Caco-2 (cell line): ENCODE measurements at regions not wholly inside any gene's neighbourhood (a gene's known extent, or its start where the extent isn't known, plus 50 kb on each side); places are given as distances from the start of the nearest gene placed in this dataset.

Experiments
- BruUV-seq: library from RNA; stranded (reverse); fragments of 400-500 nt; replicated peaks from 2 replicates; lab custom pipeline; 2021; lab: Mats Ljungman, UMichigan
- CTCF ChIA-PET: fragments of 300-600 bp; sonication (Branson Sonifier 250); formaldehyde crosslinking; loops from one replicate; lab custom pipeline; 2022; ENCODE audit warnings: antibody characterized with exemption; lab: Charles Lee
- POLR2A ChIA-PET: fragments of 300-600 bp; sonication (Branson Sonifier 250); formaldehyde crosslinking; loops from one replicate; lab custom pipeline; 2022; ENCODE audit warnings: antibody characterized with exemption; lab: Charles Lee
- DNase-seq, 2 experiments: peaks; one replicate each; pipeline versions ENCODE4 v3.0.0 to v3.0.0-alpha.2; 2020 to 2022
- H3K27me3 ChIP-seq: replicated peaks from 2 replicates; pipeline ENCODE4 v1.6.0; 2011; ENCODE audit warnings: low read length; ENCODE audit not compliant: control insufficient read depth, insufficient read depth
- H3K36me3 ChIP-seq: 2 replicates; pipeline ENCODE4 v1.5.1; 2011; ENCODE audit warnings: low read length; ENCODE audit not compliant: control insufficient read depth, insufficient read depth
- H3K4me1 ChIP-seq: fragments of 250-450 bp; sonication (Bioruptor Pico); 2 replicates; pipeline ENCODE4 v1.5.1; 2020; ENCODE audit warnings: mild to moderate bottlenecking
- H3K4me3 ChIP-seq: 2 replicates; pipeline ENCODE4 v1.5.1; 2011; ENCODE audit warnings: low read depth, mild to moderate bottlenecking, control low read depth, low read length
- H3K9me3 ChIP-seq: fragments of 250-450 bp; sonication (Bioruptor Pico); 2 replicates; pipeline ENCODE4 v1.5.1; 2020; ENCODE audit warnings: mild to moderate bottlenecking, moderate library complexity
- H3K27ac Mint-ChIP-seq: one replicate; pipeline ENCODE4 v1.8.0; 2022; ENCODE audit warnings: mixed read lengths; ENCODE audit not compliant: unreplicated experiment
- H3K27me3 Mint-ChIP-seq: one replicate; pipeline ENCODE4 v1.8.0; 2022; ENCODE audit warnings: mixed read lengths; ENCODE audit not compliant: insufficient read depth, unreplicated experiment
- H3K36me3 Mint-ChIP-seq: one replicate; pipeline ENCODE4 v1.8.0; 2022; ENCODE audit warnings: mild to moderate bottlenecking, mixed read lengths; ENCODE audit not compliant: insufficient read depth, unreplicated experiment
- H3K4me1 Mint-ChIP-seq: one replicate; pipeline ENCODE4 v1.8.0; 2022; ENCODE audit warnings: low read depth, mixed read lengths; ENCODE audit not compliant: unreplicated experiment
- H3K4me3 Mint-ChIP-seq: one replicate; pipeline ENCODE4 v1.8.0; 2022; ENCODE audit warnings: mild to moderate bottlenecking, moderate library complexity, mixed read lengths; ENCODE audit not compliant: unreplicated experiment
- H3K9me3 Mint-ChIP-seq: one replicate; pipeline ENCODE4 v1.8.0; 2022; ENCODE audit warnings: mixed read lengths; ENCODE audit not compliant: unreplicated experiment
- intact Hi-C: fragments of 100-400 bp; cut with micrococcal nuclease; formaldehyde crosslinking; loops from one replicate; pipeline ENCODE4 v1.10.0; 2022; ENCODE audit not compliant: unreplicated experiment
- TF ChIP-seq, protein P1 (sequence below), 2 experiments: fragments of 200-600 bp in 1 of 2; IDR thresholded peaks; 1 replicate in 1 of 2; 2 replicates in 1 of 2; pipeline versions ENCODE4 v1.5.1 to v1.8.0; 2011 to 2022; ENCODE audit warnings: antibody characterized with exemption in 1 of 2, control low read depth in 1 of 2, inconsistent platforms in 1 of 2, low read depth in 1 of 2, low read length in 1 of 2, mild to moderate bottlenecking in 1 of 2, moderate library complexity in 1 of 2; ENCODE audit not compliant: insufficient read depth in 1 of 2, severe bottlenecking in 1 of 2, unreplicated experiment in 1 of 2

GRCh38 chr6:148240461-148240840 is 102.2 kb upstream of the SASH1 start:
- H3K4me3 Mint-ChIP-seq: no peak overlapping the region

GRCh38 chr6:148240861-148241477 is 101.7 kb upstream of the SASH1 start:
- ChIA-PET CTCF (no interaction called here), POLR2A (no interaction called here)
- H3K36me3 Mint-ChIP-seq: no peaks in the 10 kb centered on the region
- H3K27me3 Mint-ChIP-seq: no peaks in the 10 kb centered on the region
- TF ChIP-seq, protein P1, sequence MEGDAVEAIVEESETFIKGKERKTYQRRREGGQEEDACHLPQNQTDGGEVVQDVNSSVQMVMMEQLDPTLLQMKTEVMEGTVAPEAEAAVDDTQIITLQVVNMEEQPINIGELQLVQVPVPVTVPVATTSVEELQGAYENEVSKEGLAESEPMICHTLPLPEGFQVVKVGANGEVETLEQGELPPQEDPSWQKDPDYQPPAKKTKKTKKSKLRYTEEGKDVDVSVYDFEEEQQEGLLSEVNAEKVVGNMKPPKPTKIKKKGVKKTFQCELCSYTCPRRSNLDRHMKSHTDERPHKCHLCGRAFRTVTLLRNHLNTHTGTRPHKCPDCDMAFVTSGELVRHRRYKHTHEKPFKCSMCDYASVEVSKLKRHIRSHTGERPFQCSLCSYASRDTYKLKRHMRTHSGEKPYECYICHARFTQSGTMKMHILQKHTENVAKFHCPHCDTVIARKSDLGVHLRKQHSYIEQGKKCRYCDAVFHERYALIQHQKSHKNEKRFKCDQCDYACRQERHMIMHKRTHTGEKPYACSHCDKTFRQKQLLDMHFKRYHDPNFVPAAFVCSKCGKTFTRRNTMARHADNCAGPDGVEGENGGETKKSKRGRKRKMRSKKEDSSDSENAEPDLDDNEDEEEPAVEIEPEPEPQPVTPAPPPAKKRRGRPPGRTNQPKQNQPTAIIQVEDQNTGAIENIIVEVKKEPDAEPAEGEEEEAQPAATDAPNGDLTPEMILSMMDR (IDR thresholded peaks at IDR 0.05; ENCODE audit: insufficient read depth in 1 of 2, low read depth in 1 of 2, low read length in 1 of 2, severe bottlenecking in 1 of 2, unreplicated experiment in 1 of 2): no peak
- no peaks in the 10 kb centered on the region for H3K36me3 ChIP-seq
- no peak for DNase-seq
- no peaks in the 10 kb centered on the region for H3K4me1 ChIP-seq
- H3K27me3 ChIP-seq: no peaks in the 10 kb centered on the region
- intact Hi-C loops: no loop called here
- H3K4me3 Mint-ChIP-seq: no peak overlapping the region
- H3K9me3 Mint-ChIP-seq: no peaks in the 10 kb centered on the region
- no TSS peak for BruUV-seq
- no peaks in the 10 kb centered on the region for H3K9me3 ChIP-seq
- peaks cover 9% of the 10 kb centered on the region for H3K4me1 Mint-ChIP-seq
- H3K27ac Mint-ChIP-seq: no peak overlapping the region
- H3K4me3 ChIP-seq: no peak overlapping the region

More at GRCh38 chr6:148240461-148240840, 102.2 kb upstream of the SASH1 start:
- Histone ChIP-seq H3K27me3 (no peaks in the 10 kb centered on the region), H3K9me3 (no peaks in the 10 kb centered on the region), H3K4me1 (no peaks in the 10 kb centered on the region), H3K4me3 (no peak overlapping the region), H3K36me3 (no peaks in the 10 kb centered on the region)
- intact Hi-C loops: no loop called here
- TF ChIP-seq, protein P1 (IDR thresholded peaks at IDR 0.05; ENCODE audit: insufficient read depth in 1 of 2, low read depth in 1 of 2, low read length in 1 of 2, severe bottlenecking in 1 of 2, unreplicated experiment in 1 of 2): no peak
- BruUV-seq: no TSS peak
- Mint-ChIP-seq H3K27me3 (no peaks in the 10 kb centered on the region), H3K27ac (no peak overlapping the region), H3K4me1 (peaks cover 9% of the 10 kb centered on the region), H3K36me3 (no peaks in the 10 kb centered on the region), H3K9me3 (no peaks in the 10 kb centered on the region)
- POLR2A ChIA-PET: no interaction called here
- DNase-seq: no peak
- CTCF ChIA-PET: no interaction called here

DNA sequence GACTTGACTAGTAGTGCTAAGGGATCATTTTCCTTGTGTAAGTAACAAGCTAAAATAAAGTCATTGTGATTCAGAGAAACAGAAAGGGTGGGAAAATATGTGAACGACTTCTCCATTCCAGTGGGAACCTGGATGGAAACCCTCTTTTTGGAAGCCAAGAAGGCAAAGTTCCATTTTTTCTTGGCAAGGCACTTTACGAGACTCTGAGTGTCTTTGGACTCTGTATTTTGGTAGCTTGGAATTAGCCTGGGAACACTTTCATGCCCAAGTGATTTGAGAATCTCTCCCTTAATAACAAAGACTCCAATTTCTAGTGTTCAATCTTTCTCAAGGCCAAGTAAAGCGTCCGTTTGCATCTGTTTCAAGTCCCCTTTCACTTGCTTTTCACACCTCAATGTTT is 100.5 kb upstream of the SASH1 start:
- TF ChIP-seq, protein P1 (IDR thresholded peaks at IDR 0.05; ENCODE audit: insufficient read depth in 1 of 2, low read depth in 1 of 2, low read length in 1 of 2, severe bottlenecking in 1 of 2, unreplicated experiment in 1 of 2): no peak
- POLR2A ChIA-PET: no interaction called here

More for the DNA sequence above, 100.5 kb upstream of the SASH1 start:
- no peaks in the 10 kb centered on the region for H3K27me3 Mint-ChIP-seq
- no peaks in the 10 kb centered on the region for H3K27me3 ChIP-seq
- H3K4me1 Mint-ChIP-seq: peaks cover 9% of the 10 kb centered on the region
- no peaks in the 10 kb centered on the region for H3K9me3 ChIP-seq
- no peak overlapping the region for H3K4me3 ChIP-seq
- no peaks in the 10 kb centered on the region for H3K9me3 Mint-ChIP-seq
- intact Hi-C loops: no loop called here
- H3K36me3 Mint-ChIP-seq: no peaks in the 10 kb centered on the region
- no peak for DNase-seq
- H3K4me3 Mint-ChIP-seq: no peak overlapping the region
- CTCF ChIA-PET: no interaction called here
- no peak overlapping the region for H3K27ac Mint-ChIP-seq
- H3K4me1 ChIP-seq: no peaks in the 10 kb centered on the region
- no TSS peak for BruUV-seq
- no peaks in the 10 kb centered on the region for H3K36me3 ChIP-seq
